ENCODE measurements at regions not wholly inside any gene's neighbourhood (a gene's known extent, or its start where the extent isn't known, plus 50 kb on each side); places are given as distances from the start of the nearest gene placed in this dataset.

DNA sequence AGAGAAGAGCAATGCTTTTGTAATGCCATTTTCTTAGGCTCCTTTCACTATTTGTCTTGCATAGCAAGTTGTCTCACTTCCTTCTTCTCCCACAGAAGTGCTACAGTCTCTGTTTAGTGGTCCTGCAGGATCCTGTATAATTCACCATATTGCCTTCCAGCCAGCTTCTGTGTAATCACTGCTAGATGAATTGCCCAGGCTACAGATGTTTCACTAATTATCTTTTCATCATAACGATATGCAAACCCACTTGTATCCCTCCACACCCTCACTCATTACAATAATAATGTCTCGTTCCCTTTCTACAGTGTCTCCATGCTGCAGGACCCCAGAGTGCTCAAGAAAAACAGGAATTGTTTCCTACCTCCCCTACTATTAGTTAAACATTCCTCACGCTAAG, 402.9 kb downstream of the TBL1XR1 start:
- DNase-seq (ENCODE audit: low spot score), result no peak

DNA sequence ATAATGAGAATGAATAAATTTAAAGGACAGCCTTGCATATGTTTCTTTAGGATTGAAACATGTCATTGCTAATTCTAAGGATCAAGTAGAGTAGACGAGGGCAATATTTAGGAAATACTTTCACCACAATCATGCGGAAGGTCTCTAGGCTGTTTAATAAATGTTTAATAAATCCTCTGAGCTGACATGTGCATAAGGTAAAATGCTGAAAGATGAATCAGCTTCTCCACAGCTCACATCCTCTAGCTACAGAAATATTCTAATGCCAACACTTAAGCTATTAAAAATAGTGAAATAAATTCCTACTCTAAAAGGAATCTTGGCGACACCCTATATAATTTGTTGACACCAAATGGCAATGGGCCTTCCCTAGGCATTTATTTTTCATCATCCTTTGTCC, 407.3 kb downstream of the TBL1XR1 start:
- no peak for DNase-seq (ENCODE audit: low spot score)

GRCh38 chr3:176789281-176789705, 408.0 kb downstream of the TBL1XR1 start:
- DNase-seq (ENCODE audit: low spot score), result no peak

- no peak for DNase-seq (ENCODE audit: low spot score)
Measured at GRCh38 chr3:176787506-176787905, 409.8 kb downstream of the TBL1XR1 start.

- no peak for DNase-seq (ENCODE audit: low spot score)
Measured at GRCh38 chr3:176785171-176785570, 412.1 kb downstream of the TBL1XR1 start.

GRCh38 chr3:176780766-176781165, 416.5 kb downstream of the TBL1XR1 start:
- no peak for DNase-seq (ENCODE audit: low spot score)

GRCh38 chr3:176776622-176777175, 420.6 kb downstream of the TBL1XR1 start:
- DNase-seq (ENCODE audit: low spot score), result no peak

- DNase-seq (ENCODE audit: low spot score), result no peak
Measured at GRCh38 chr3:176769547-176770190, 427.6 kb downstream of the TBL1XR1 start.

DNA sequence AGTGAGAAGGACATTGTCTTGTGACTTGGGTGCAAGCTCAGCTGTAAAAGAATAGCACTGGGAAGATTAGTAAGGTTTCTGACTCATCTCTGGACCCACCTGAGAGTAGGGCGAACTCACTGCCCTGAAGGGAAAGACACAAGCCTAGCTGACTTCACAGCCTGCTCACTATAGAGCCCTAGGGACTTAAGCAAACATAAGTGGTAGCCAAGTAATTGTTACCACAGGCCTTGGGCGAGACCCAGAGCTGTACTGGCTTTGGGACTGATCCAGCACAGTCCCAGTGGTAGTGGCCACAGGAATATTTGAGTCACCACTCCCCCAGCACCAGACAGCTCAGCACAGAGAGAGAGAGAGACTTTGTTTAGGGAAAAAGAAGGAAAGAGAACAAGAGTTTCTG, 429.9 kb downstream of the TBL1XR1 start:
- no peak for DNase-seq (ENCODE audit: low spot score)

DNA sequence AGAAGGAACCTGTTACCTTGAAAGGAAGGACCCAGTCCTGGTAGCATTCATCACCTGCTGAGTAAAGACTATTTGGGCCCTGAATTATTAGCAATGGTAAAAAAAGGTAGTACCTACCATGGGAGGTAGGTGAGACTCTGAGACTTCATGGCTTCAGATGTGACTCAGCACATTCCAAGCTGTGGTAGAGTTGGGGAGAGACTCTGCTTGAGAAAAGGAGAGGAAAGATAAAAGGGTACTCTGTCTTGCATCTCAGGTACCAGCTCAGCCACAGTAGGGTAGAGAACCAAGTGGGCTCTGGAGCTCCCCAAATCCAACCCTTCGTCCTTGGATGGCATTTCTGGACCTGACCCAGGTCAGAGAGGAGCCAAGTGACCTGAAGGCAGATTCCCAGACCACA, 430.4 kb downstream of the TBL1XR1 start:
- no peak for DNase-seq (ENCODE audit: low spot score)

GRCh38 chr3:176765382-176765900, 431.8 kb downstream of the TBL1XR1 start:
- DNase-seq (ENCODE audit: low spot score), result no peak

DNA sequence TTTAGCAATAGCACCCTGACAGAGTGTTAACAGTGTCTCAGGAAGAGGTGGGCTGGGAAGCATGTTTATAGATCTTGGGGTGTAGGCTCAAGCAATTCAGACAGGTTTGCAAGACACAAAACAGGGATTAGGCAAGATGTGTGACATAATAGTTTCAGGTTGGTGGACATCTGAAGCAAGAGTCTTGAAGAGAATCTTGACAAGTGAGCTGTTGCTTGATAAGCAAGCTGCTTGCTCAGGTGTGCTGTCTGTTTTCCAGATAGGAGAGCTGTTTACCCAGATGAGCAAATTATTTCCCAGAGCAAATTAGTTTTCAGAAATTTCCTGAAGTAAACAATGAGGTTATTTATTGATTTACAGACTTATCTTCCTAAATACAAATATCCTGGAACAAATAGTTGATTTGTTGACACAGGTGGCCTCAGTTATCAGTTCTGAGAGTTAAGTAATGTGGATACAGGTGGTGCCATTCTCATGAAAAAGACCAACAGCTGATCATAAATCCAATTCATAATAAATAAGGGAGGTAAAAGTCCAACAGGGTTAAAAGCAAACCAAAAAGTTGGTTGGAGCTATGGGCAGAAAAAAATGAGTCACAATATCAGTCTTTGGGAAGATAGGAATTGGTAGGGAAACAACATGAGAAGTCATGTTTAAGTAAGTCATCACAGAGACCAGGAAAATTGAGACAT, 437.3 kb downstream of the TBL1XR1 start:
- no peak for DNase-seq (ENCODE audit: low spot score)

DNA sequence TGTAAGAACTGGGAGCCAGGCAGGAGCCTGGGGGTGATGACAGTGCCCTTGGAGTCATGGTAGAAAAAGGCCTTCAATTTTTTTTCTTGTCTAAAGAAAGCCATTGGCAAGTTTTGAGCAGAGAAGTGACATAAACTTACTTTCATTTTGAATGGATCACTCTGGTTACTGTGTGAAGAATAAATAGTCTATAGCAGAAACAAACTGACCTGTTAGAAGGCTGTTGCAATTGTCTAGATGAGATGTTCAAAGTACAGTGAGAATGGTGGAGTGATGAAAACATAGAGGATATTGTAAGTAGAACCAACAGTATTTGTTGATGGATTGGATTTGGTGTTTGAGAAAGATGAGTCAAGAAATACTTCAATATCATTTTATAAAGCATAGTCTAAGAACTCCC, 439.9 kb downstream of the TBL1XR1 start:
- no peak for DNase-seq (ENCODE audit: low spot score)

DNA sequence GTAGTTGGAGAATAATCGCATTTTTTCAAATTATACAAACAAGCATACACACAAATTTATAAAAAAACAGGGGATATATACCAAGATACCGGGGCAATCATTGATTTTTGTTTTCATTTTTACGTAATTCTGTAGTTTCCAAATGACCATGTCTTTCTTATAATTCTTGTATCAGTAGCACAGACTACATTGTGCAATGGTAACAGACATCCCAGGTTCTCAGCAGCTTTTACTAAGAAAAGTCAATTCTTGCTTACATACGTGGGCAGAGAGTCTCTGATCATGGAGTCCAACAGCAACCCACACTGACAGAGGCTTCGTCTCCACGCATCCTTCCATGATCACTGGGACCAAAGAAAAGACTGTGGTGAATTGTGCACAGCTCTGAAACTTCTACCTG, 441.3 kb downstream of the TBL1XR1 start:
- no peak for DNase-seq (ENCODE audit: low spot score)

DNA sequence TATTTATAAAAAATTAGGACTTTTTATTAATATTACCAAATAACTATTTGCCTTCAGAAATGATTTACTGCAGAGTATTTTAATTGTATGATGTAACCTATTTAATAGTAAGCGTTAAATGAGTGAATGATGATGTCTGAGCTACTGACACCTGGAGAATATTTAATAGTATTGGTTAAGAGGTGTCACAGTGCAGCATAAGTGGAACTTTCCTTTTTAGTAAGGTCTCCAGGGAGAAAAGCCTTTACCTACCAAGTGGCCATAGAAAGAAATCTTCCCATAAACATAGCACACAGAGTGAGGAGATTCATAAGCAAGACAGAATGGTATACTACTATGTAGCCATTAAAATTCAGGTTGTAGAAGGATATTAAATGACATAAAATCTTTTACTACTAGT, 441.7 kb downstream of the TBL1XR1 start:
- DNase-seq (ENCODE audit: low spot score), result no peak

GRCh38 chr3:176741664-176742047, 455.6 kb downstream of the TBL1XR1 start:
- no peak for DNase-seq (ENCODE audit: low spot score)

DNA sequence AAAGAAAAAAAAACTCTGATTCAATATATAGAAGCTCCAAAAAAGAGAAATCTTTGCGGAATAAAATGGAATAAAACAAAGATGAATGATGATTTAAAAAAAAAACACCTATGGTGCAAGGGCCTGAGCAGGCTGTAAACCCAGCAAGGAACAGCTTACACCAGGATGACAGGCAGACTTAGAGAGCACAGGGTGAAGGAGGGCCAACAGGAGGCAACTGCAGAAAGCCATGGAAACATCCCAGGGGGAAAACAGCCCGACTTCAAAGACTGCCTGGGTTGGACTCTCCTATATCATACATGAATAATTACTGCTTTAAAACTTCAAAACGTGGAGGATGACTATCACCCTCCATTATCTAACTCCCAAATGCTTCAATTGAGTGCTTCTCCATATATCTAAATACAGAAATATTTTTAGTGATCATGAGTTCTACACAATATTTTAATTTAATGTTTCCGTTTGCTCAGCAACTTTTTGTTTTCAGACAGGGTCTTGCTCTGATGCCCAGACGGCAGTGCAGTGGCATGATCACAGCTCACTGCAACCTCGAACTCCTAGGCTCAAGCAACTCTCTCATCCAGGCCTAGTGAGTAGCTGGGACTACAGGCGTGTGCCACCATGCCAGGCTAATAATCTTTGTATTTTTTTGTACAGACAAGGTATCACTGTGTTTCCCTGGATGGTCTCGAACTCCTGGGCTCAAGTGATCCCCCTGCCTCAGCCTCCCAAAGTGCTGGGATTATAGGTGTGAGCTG, 456.2 kb downstream of the TBL1XR1 start:
- no peak for DNase-seq (ENCODE audit: low spot score)

GRCh38 chr3:176739159-176739558, 458.1 kb downstream of the TBL1XR1 start:
- no peak for DNase-seq (ENCODE audit: low spot score)

DNA sequence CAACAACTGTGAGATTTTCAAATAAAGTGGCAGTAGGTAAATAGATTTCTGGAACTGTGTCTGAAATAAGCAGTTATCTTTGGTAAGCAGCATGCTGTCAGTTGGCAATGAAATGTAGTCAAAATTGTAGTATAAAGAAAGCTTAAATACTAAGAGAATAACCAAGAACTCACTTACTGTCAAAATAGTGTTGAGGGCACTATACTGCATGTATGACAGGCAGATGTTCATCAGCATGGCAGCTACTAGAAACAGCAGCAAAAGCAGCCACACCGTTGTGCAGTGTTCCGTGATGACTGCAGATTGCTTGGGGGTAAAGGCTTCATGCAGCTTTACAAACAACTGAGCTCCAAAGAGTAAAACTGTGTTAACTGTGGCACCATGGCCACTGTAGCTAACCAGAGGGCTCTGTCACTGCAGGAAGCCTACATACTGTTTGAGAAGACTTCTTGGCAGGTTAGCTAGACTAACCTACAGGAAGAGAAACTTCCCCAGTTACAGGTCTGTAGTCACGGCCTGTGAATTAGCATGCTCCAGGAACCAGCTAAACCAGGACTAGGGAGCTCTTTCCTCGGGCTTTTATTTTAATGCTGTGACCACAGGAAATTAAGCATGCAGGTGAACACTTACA, 459.7 kb downstream of the TBL1XR1 start:
- no peak for DNase-seq (ENCODE audit: low spot score)

- no peak for DNase-seq (ENCODE audit: low spot score)
Measured at GRCh38 chr3:176734146-176734545, 463.1 kb downstream of the TBL1XR1 start.

GRCh38 chr3:176724394-176724759, 472.9 kb downstream of the TBL1XR1 start:
- DNase-seq (ENCODE audit: low spot score), result no peak

DNA sequence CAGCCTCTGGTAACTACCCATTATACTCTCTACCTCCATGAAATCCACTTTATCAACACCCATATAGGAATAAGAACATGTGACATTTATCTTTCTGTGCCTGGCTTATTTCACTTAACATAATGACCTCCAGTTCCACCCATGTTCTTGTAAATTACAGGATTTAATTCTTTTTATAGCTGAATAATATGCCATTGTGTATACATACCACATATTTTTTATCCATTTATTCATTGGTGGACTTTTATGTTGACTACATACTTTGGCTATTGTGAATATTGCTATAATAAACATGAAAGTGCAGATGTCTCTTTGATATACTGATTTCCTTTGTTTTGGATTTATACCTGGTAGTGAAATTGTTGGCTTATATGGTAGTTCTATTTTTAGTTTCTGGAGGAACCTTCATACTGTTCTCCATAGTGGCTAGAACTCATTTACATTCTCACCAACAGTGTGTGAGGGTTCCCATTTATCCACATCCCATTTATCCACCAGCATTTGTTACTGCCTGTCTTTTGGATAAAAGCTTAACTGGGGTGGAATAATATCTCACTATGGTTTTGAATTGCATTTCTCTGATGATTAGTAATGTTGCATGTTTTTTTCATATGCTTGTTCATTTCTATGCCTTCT, 473.4 kb downstream of the TBL1XR1 start:
- DNase-seq (ENCODE audit: low spot score), result no peak
